B cell (primary cell): ENCODE measurements at regions not wholly inside any gene's neighbourhood (a gene's known extent, or its start where the extent isn't known, plus 50 kb on each side); places are given as distances from the start of the nearest gene placed in this dataset.

Experiments
- ATAC-seq: fragments of 200-7000 bp; cut with Tn5 transposase; one replicate; pipeline ENCODE4 v1.10.0; 2021; ENCODE audit warnings: low read depth, mild to moderate bottlenecking, moderate number of reproducible peaks, moderate library complexity
- CTCF ChIA-PET: fragments of 350-600 bp; sonication (Branson Sonifier 250); formaldehyde crosslinking; loops from one replicate; lab custom pipeline; 2021; ENCODE audit warnings: antibody characterized with exemption, inconsistent platforms; lab: Charles Lee
- POLR2A ChIA-PET: fragments of 350-600 bp; sonication (Branson Sonifier 250); formaldehyde crosslinking; loops from one replicate; lab custom pipeline; 2021; ENCODE audit warnings: antibody characterized with exemption; lab: Charles Lee
- DNase-seq: peaks from one replicate; pipeline ENCODE4 v3.0.0; 2013
- H2AFZ ChIP-seq: 2 replicates; pipeline ENCODE4 v1.6.1; 2012; ENCODE audit warnings: mild to moderate bottlenecking, low read depth, low read length; ENCODE audit not compliant: insufficient read depth, poor library complexity, severe bottlenecking
- H3K27ac ChIP-seq, 2 donors: 1 replicate in 1 of 2; 2 replicates in 1 of 2; pipeline ENCODE4 v1.5.1; 2012 to 2013; ENCODE audit warnings: low read length in 2 of 2, mild to moderate bottlenecking in 2 of 2, moderate library complexity in 1 of 2
- H3K27me3 ChIP-seq, 4 experiments: fragments of 200-600 bp in 1 of 4; sonication (generic) in 1 of 4; replicated peaks in 1 of 4; 1 replicate in 2 of 4; 2 replicates in 2 of 4; pipeline versions ENCODE4 v1.6.1 to v1.7.0; 2013 to 2016; ENCODE audit warnings: low read length in 3 of 4, mild to moderate bottlenecking in 2 of 4, mixed read lengths in 1 of 4, moderate library complexity in 1 of 4; ENCODE audit not compliant: insufficient read depth in 4 of 4, control insufficient read depth in 3 of 4; ENCODE audit errors: control extremely low read depth in 1 of 4
- H3K36me3 ChIP-seq, 2 experiments: replicated peaks in 1 of 2; 1 replicate in 1 of 2; 2 replicates in 1 of 2; pipeline versions ENCODE4 v1.6.1 to v1.7.1; 2013; ENCODE audit warnings: low read length in 1 of 2; ENCODE audit not compliant: insufficient read depth in 2 of 2, control insufficient read depth in 1 of 2; ENCODE audit errors: control extremely low read depth in 1 of 2, extremely low read depth in 1 of 2
- H3K4me1 ChIP-seq, 2 donors: fragments of 200-600 bp in 1 of 2; sonication (generic) in 1 of 2; 1 replicate in 1 of 2; 2 replicates in 1 of 2; pipeline versions ENCODE4 v1.5.1 to v1.6.1; 2013 to 2017; ENCODE audit warnings: low read length in 2 of 2; ENCODE audit not compliant: control insufficient read depth in 2 of 2, insufficient read depth in 2 of 2
- H3K4me2 ChIP-seq: replicated peaks from 2 replicates; pipeline ENCODE3; 2012; ENCODE audit warnings: mild to moderate bottlenecking, low read depth, low read length; ENCODE audit not compliant: poor library complexity, severe bottlenecking
- H3K4me3 ChIP-seq, 5 experiments: fragments of 200-600 bp in 1 of 5; sonication (generic) in 1 of 5; 1 replicate in 3 of 5; 2 replicates in 2 of 5; pipeline versions ENCODE4 v1.5.1 to v1.7.0; 2011 to 2016; ENCODE audit warnings: low read length in 4 of 5, mild to moderate bottlenecking in 4 of 5, low read depth in 2 of 5, control low read depth in 1 of 5, moderate library complexity in 1 of 5; ENCODE audit not compliant: insufficient read depth in 1 of 5; ENCODE audit errors: control extremely low read depth in 1 of 5, extremely low read depth in 1 of 5
- H3K79me2 ChIP-seq: fragments of 200-600 bp; sonication (generic); one replicate; pipeline ENCODE4 v1.6.0; 2016; ENCODE audit warnings: low read length; ENCODE audit not compliant: control insufficient read depth, insufficient read depth
- H3K9ac ChIP-seq: fragments of 200-600 bp; sonication (generic); 2 replicates; pipeline ENCODE4 v1.6.1; 2017; ENCODE audit warnings: mild to moderate bottlenecking, low read length, moderate library complexity
- H3K9me3 ChIP-seq, 3 donors: one replicate each; pipeline versions ENCODE4 v1.6.1 to v1.7.1; 2013; ENCODE audit warnings: low read length in 2 of 3; ENCODE audit not compliant: control insufficient read depth in 2 of 3, insufficient read depth in 1 of 3; ENCODE audit errors: control extremely low read depth in 1 of 3
- H4K20me1 ChIP-seq: 2 replicates; pipeline ENCODE4 v1.6.0; 2012; ENCODE audit warnings: mild to moderate bottlenecking, low read length; ENCODE audit not compliant: insufficient read depth, control insufficient read depth, poor library complexity, severe bottlenecking
- H3K27ac Mint-ChIP-seq: one replicate; pipeline ENCODE4 v1.8.0; 2021; ENCODE audit warnings: mixed read lengths
- H3K27me3 Mint-ChIP-seq: one replicate; pipeline ENCODE4 v1.8.0; 2021; ENCODE audit warnings: mixed read lengths
- H3K4me1 Mint-ChIP-seq: one replicate; pipeline ENCODE4 v1.8.0; 2021; ENCODE audit warnings: mixed read lengths
- H3K4me3 Mint-ChIP-seq: one replicate; pipeline ENCODE4 v1.8.0; 2021; ENCODE audit warnings: mixed read lengths
- H3K9me3 Mint-ChIP-seq: one replicate; pipeline ENCODE4 v1.8.0; 2022; ENCODE audit warnings: mixed read lengths; ENCODE audit not compliant: insufficient read depth
- EZH2 ChIP-seq: IDR thresholded peaks from 2 replicates; pipeline ENCODE4 v1.6.1; 2012; ENCODE audit warnings: borderline replicate concordance, low read depth, mild to moderate bottlenecking, moderate library complexity, low read length; ENCODE audit not compliant: insufficient read depth, poor library complexity, severe bottlenecking
- WGBS: methylation state at CpG from one replicate; pipeline ENCODE4 v1.1.5; 2013; ENCODE audit warnings: missing lambda C conversion rate; ENCODE audit not compliant: insufficient coverage; 5-methylcytosine and 5-hydroxymethylcytosine counted together
- intact Hi-C: fragments of 100-400 bp; cut with micrococcal nuclease; formaldehyde crosslinking; loops from one replicate; pipeline ENCODE4 v1.10.0; 2022
- TF ChIP-seq, protein P1 (sequence below): fragments of 200-600 bp; IDR thresholded peaks from one replicate; pipeline ENCODE4 v1.8.0; 2022; ENCODE audit warnings: antibody characterized with exemption, mild to moderate bottlenecking

DNA sequence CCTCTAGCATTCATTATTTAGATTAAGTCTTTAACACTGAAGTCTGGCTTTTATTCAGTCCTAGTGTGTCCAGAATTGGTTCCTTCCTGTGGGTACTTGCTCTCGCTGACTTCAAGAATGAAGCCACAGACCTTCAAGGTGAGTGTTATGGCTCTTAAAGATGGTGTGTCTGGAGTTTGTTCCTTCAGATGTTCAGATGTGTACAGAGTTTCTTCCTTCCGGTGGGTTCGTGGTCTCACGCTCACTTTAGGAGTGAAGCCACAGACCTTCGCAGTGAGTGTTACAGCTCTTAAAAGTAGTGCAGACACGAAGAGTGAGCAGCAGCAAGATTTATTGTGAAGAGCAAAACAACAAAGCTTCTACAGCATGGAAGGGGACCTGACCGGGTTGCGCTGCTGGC lies 860.6 kb downstream of the STIM2 start:
- Histone ChIP-seq H3K36me3 (no peaks in the 10 kb centered on the region), H2AFZ (no peak overlapping the region), H3K79me2 (no peaks in the 10 kb centered on the region), H3K4me2 (no peak overlapping the region), H3K4me3 (no peak overlapping the region), H3K4me1 (no peaks in the 10 kb centered on the region), H3K9ac (no peak overlapping the region), H3K9me3 (no peaks in the 10 kb centered on the region), H4K20me1 (no peaks in the 10 kb centered on the region), H3K27me3 (no peaks in the 10 kb centered on the region), H3K27ac (no peak overlapping the region)
- Mint-ChIP-seq H3K27me3 (no peaks in the 10 kb centered on the region), H3K4me3 (no peak overlapping the region), H3K27ac (no peak overlapping the region), H3K9me3 (peaks cover 3% of the 10 kb centered on the region), H3K4me1 (no peaks in the 10 kb centered on the region)
- no peak for ATAC-seq
- DNase-seq, result no peak
- 83% methylated on average over 8 of the region's 8 CpGs for WGBS
- TF ChIP-seq, protein P1, sequence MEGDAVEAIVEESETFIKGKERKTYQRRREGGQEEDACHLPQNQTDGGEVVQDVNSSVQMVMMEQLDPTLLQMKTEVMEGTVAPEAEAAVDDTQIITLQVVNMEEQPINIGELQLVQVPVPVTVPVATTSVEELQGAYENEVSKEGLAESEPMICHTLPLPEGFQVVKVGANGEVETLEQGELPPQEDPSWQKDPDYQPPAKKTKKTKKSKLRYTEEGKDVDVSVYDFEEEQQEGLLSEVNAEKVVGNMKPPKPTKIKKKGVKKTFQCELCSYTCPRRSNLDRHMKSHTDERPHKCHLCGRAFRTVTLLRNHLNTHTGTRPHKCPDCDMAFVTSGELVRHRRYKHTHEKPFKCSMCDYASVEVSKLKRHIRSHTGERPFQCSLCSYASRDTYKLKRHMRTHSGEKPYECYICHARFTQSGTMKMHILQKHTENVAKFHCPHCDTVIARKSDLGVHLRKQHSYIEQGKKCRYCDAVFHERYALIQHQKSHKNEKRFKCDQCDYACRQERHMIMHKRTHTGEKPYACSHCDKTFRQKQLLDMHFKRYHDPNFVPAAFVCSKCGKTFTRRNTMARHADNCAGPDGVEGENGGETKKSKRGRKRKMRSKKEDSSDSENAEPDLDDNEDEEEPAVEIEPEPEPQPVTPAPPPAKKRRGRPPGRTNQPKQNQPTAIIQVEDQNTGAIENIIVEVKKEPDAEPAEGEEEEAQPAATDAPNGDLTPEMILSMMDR, result no peak
- no peak for TF ChIP-seq EZH2
- CTCF ChIA-PET, result no interaction called here
- POLR2A ChIA-PET, result no interaction called here
- intact Hi-C loops, result no loop called here

DNA sequence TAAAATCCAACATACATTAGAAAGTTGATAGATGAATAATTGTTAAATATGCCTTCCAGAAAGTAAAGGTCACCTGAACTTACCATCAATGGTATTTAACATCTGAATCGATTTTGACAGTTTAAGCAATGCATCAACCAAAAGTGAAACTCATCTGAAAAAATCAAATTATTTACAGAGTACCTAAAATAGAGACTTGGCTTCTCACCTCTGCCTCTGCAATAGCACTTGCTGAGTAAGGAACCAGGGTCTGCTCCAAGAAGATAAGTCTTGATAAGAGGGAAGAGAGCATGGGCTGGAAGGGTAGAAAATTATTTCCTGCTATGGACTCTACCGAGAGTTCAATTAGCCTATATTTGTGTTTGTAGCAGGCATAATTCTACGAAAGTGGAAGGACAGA lies 868.3 kb downstream of the STIM2 start:
- CTCF ChIA-PET, result no interaction called here
- no peaks in the 10 kb centered on the region for H3K4me1 Mint-ChIP-seq
- intact Hi-C loops, result no loop called here
- Histone ChIP-seq H4K20me1 (no peaks in the 10 kb centered on the region), H3K4me3 (no peak overlapping the region), H3K79me2 (no peaks in the 10 kb centered on the region), H3K9ac (no peak overlapping the region), H3K36me3 (no peaks in the 10 kb centered on the region), H3K27me3 (no peaks in the 10 kb centered on the region), H3K9me3 (no peaks in the 10 kb centered on the region), H3K4me2 (no peak overlapping the region), H3K4me1 (no peaks in the 10 kb centered on the region), H3K27ac (no peak overlapping the region), H2AFZ (no peak overlapping the region)
- H3K27me3 Mint-ChIP-seq, result no peaks in the 10 kb centered on the region
- no peak overlapping the region for H3K4me3 Mint-ChIP-seq
- WGBS, result 75% methylated on average over 2 of the region's 3 CpGs
- H3K27ac Mint-ChIP-seq, result no peak overlapping the region
- POLR2A ChIA-PET, result no interaction called here
- DNase-seq, result no peak
- ATAC-seq, result no peak
- no peaks in the 10 kb centered on the region for H3K9me3 Mint-ChIP-seq
- TF ChIP-seq EZH2, result no peak
- TF ChIP-seq, protein P1, result no peak
